Testis (tissue), 2 donors: ENCODE measurements at regions not wholly inside any gene's neighbourhood (a gene's known extent, or its start where the extent isn't known, plus 50 kb on each side); places are given as distances from the start of the nearest gene placed in this dataset.

ENCODE experiments used
- DNase-seq: peaks from one replicate; pipeline ENCODE4 v3.0.0-alpha.2; 2019
- H3K27ac ChIP-seq, 2 donors: fragments of 200-600 bp; sonication (generic); one replicate each; pipeline ENCODE4 v1.5.1; 2019
- H3K27me3 ChIP-seq: fragments of 200-600 bp; sonication (generic); one replicate; pipeline ENCODE4 v1.5.1; 2019
- H3K36me3 ChIP-seq: fragments of 200-600 bp; sonication (generic); one replicate; pipeline ENCODE4 v1.5.1; 2017; ENCODE audit warnings: low read depth; ENCODE audit errors: missing control alignments
- H3K4me1 ChIP-seq: fragments of 200-600 bp; sonication (generic); one replicate; pipeline ENCODE4 v1.5.1; 2019
- H3K4me3 ChIP-seq, 2 donors: fragments of 200-600 bp; sonication (generic); one replicate each; pipeline ENCODE4 v1.5.1; 2017 to 2019
- H3K9me3 ChIP-seq: fragments of 200-600 bp; sonication (generic); one replicate; pipeline ENCODE4 v1.5.1; 2017
- CTCF ChIP-seq, 3 experiments: fragments of 450-650 bp in 2 of 3; fragments of 200-600 bp in 1 of 3; sonication (generic) in 1 of 3; IDR thresholded peaks; one replicate each; pipeline ENCODE4 v1.5.1; 2016 to 2019; ENCODE audit warnings: antibody characterized with exemption in 3 of 3, mild to moderate bottlenecking in 2 of 3, moderate library complexity in 1 of 3
- POLR2A ChIP-seq: fragments of 450-650 bp; IDR thresholded peaks from one replicate; pipeline ENCODE4 v1.6.1; 2017; ENCODE audit warnings: antibody characterized with exemption, mild to moderate bottlenecking, moderate library complexity
- WGBS, 2 donors: methylation state at CpG; one replicate each; pipeline ENCODE4 v1.1.5; 2018; 5-methylcytosine and 5-hydroxymethylcytosine counted together
- intact Hi-C: fragments of 100-400 bp; cut with DNase I; formaldehyde crosslinking; loops from one replicate; pipeline ENCODE4 v1.15.1; 2023; ENCODE audit warnings: low total_unique reads

DNA sequence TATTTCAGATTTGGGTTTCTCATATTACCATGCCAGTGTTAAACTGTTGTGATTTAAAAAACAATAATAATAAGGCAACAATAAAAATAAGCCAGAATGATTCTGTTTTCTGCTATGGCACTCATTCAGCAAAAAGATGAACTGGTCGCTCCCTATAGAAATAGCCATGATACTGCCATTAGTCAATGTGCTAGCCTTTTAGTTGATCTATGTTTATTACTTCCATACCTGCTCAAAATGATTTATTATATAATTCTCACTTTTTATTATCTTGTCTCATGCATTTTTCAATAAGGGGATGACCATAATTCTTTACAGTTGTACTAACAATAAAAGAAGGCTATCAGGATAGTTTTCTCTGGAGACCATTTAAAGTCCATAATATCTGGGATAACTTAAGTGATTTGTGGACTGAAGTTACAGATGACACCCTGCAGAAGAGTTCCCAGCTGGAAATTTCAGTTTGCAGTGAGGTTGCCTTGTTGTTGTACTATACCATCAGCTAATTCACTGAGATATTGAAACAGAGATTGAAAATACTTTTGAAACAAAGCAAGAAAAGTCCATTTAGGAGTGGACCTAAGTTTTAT lies 334.3 kb downstream of the GABRB2 start:
- whole genome bisulfite sequencing, 2 donors = 74 to 78% methylated on average over 1 of the region's 1 CpG
- H3K36me3 ChIP-seq = no peaks in the 10 kb centered on the region
- no peaks in the 10 kb centered on the region for H3K27me3 ChIP-seq
- H3K27ac ChIP-seq = no peak overlapping the region
- TF ChIP-seq CTCF (IDR thresholded peaks at IDR 0.05) (no peak), POLR2A (no peak)
- no peak for DNase-seq
- H3K9me3 ChIP-seq = no peaks in the 10 kb centered on the region
- H3K4me3 ChIP-seq = no peak overlapping the region
- intact Hi-C loops = no loop called here
- H3K4me1 ChIP-seq = no peaks in the 10 kb centered on the region

- no peak for DNase-seq
- intact Hi-C loops = no loop called here
- no peaks in the 10 kb centered on the region for H3K4me1 ChIP-seq
- H3K4me3 ChIP-seq = no peak overlapping the region
- H3K27me3 ChIP-seq = no peaks in the 10 kb centered on the region
- TF ChIP-seq CTCF (IDR thresholded peaks at IDR 0.05) = no peak
- no peak for TF ChIP-seq POLR2A
- no peaks in the 10 kb centered on the region for H3K9me3 ChIP-seq
- no peaks in the 10 kb centered on the region for H3K36me3 ChIP-seq
- no peak overlapping the region for H3K27ac ChIP-seq
Measured at GRCh38 chr5:161201558-161201957, 345.0 kb downstream of the GABRB2 start.

DNA sequence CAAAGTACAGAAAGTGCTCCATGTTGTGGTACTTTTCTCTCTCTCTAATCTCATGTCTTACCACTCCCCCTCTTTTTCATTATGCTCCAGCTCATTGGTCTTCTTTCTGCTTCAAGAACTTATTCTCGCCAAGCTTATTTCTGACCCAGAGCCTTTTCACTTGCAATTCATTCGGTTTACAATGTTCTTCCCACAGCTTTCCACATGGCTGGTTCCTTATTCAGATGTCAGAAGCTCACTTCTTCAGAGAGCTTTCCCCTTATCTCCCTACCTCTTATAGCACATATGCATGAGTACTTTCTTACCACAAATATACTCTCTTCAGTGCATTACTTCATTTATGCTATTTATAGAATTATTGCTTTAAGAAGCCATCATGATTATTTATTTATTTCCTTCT lies 338.8 kb upstream of the ATP10B start:
- no peaks in the 10 kb centered on the region for H3K27me3 ChIP-seq
- no peaks in the 10 kb centered on the region for H3K36me3 ChIP-seq
- peaks cover 4% of the 10 kb centered on the region for H3K4me1 ChIP-seq
- DNase-seq = no peak
- no peak overlapping the region for H3K27ac ChIP-seq
- intact Hi-C loops = no loop called here
- WGBS, 2 donors = 59 to 72% methylated on average over 2 of the region's 2 CpGs
- TF ChIP-seq POLR2A (no peak), CTCF (IDR thresholded peaks at IDR 0.05) (no peak)
- H3K4me3 ChIP-seq = no peak overlapping the region
- H3K9me3 ChIP-seq = no peaks in the 10 kb centered on the region

DNA sequence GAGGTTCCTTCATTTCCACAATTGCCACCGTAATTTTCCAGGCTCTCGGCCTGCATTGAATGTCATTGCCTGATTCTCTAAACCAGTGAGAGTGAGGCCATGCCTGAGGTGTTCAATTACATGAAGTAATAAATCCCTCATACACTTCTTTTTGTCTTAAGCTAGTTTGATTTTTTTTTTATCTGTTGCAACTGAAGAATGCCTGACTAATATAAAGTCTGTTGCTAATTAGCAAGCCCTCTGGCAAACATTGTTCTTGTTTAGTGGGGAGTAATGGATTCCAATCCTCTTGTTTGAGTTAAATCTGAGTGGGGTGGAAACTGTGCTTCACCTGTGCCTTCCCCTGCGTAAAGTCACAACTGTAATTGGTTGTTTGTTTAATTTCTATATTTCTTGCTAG lies 338.1 kb upstream of the ATP10B start:
- no peaks in the 10 kb centered on the region for H3K9me3 ChIP-seq
- H3K27me3 ChIP-seq = no peaks in the 10 kb centered on the region
- no peak overlapping the region for H3K27ac ChIP-seq
- no peak for DNase-seq
- no peaks in the 10 kb centered on the region for H3K36me3 ChIP-seq
- 74 to 80% methylated on average over 3 of the region's 3 CpGs for WGBS, 2 donors
- intact Hi-C loops = no loop called here
- TF ChIP-seq POLR2A (no peak), CTCF (IDR thresholded peaks at IDR 0.05) (no peak)
- H3K4me3 ChIP-seq = no peak overlapping the region
- peaks cover 4% of the 10 kb centered on the region for H3K4me1 ChIP-seq

GRCh38 chr5:161189452-161189851 lies 337.4 kb upstream of the ATP10B start:
- Histone ChIP-seq H3K9me3 (no peaks in the 10 kb centered on the region), H3K27me3 (no peaks in the 10 kb centered on the region), H3K4me3 (no peak overlapping the region), H3K36me3 (no peaks in the 10 kb centered on the region), H3K4me1 (peaks cover 4% of the 10 kb centered on the region), H3K27ac (no peak overlapping the region)
- WGBS, 2 donors = 88 to 100% methylated on average over 1 of the region's 1 CpG
- intact Hi-C loops = no loop called here
- DNase-seq = no peak
- no peak for TF ChIP-seq CTCF (IDR thresholded peaks at IDR 0.05)
